ENCODE measurements at regions not wholly inside any gene's neighbourhood (a gene's known extent, or its start where the extent isn't known, plus 50 kb on each side); places are given as distances from the start of the nearest gene placed in this dataset.

DNA sequence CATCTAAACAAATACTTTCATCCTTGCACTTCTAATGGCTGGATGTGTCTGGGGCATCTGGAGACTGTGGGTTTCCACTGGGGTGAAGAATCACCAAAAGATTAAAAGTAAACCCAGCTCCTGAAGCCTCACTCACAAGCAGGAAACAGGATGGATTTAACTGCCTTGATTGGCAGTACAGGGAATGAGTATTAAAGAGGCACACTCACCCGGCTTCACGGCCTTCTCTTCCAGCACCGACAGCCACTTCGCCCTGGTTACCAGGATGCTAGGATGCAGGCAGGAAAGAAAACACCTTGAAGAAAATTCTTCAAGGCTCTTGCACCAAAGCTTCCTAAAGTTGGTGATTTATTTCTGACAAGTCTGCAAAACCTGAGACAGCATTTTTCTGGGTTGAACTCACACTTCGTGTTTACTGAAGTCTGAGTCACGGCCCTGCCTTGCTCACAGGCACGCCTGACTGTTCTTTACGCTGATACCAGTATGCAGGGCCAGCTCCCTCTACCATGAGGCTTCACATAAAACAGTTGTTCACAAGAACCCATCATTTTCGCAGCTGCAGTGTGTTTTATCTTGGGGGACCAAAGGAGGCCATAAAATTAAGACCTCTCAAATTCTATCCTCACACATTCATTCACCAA lies 56.5 kb upstream of the ZNF354A start:
- DNase-seq (ENCODE audit: extremely low spot score), result no peak
- ChIA-PET CTCF (interaction anchor here (1.2 kb wide), 1 partner anchor 24 kb away, joined by 3 read pairs; no protein-coding TSS in a partner anchor), POLR2A (no interaction called here)
- TF ChIP-seq, protein P1, sequence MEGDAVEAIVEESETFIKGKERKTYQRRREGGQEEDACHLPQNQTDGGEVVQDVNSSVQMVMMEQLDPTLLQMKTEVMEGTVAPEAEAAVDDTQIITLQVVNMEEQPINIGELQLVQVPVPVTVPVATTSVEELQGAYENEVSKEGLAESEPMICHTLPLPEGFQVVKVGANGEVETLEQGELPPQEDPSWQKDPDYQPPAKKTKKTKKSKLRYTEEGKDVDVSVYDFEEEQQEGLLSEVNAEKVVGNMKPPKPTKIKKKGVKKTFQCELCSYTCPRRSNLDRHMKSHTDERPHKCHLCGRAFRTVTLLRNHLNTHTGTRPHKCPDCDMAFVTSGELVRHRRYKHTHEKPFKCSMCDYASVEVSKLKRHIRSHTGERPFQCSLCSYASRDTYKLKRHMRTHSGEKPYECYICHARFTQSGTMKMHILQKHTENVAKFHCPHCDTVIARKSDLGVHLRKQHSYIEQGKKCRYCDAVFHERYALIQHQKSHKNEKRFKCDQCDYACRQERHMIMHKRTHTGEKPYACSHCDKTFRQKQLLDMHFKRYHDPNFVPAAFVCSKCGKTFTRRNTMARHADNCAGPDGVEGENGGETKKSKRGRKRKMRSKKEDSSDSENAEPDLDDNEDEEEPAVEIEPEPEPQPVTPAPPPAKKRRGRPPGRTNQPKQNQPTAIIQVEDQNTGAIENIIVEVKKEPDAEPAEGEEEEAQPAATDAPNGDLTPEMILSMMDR (IDR thresholded peaks at IDR 0.05; ENCODE audit: control extremely low read depth, extremely low read depth, low read depth, missing control alignments), result no peak

DNA sequence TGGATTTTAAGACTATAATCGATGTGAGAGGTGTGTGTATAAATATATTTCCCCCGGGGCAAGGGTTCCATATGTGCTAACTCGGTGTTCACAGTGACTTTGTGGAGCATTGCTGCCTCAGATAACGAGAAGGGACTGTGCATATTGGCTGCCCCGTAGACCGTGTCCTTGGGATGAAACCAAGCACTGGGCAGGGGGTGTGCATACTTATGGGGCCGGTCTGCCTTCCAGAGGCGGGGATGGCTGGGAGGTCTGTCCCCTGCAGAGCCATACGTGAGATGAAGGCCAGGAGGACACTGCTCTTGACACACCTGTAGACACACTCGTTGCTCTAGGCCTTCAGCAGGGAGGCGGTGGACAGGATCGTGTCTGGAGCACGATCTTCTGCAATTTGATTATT lies 56.0 kb upstream of the ZNF354A start:
- CTCF ChIA-PET, result interaction anchor here (1.2 kb wide), 1 partner anchor 25 kb away, joined by 3 read pairs; no protein-coding TSS in a partner anchor
- TF ChIP-seq, protein P1 (IDR thresholded peaks at IDR 0.05; ENCODE audit: control extremely low read depth, extremely low read depth, low read depth, missing control alignments), result no peak

DNA sequence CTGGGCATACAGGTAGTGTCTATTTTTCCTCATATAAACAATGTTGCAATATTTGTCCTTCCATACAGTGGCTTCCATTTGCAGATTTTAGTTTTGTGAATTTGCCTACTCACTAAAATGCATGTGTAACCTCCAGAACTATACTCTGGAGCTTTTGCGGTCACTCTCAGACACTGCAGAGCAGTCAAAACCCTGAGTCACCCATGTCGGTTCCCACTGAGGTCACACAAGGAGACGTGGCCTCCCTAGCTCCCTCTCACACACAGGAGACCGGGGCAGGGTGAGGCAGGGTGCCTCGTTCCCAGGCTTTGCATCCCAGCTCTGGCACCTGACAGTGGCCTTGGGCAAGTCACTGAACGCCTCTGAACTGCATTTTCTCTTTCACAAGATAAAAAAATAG lies 55.5 kb upstream of the ZNF354A start:
- no peak for DNase-seq (ENCODE audit: extremely low spot score)
- ChIA-PET POLR2A (no interaction called here), CTCF (no interaction called here)
- TF ChIP-seq, protein P1 (IDR thresholded peaks at IDR 0.05; ENCODE audit: control extremely low read depth, extremely low read depth, low read depth, missing control alignments), result no peak

More for the DNA sequence above, 56.0 kb upstream of the ZNF354A start:
- DNase-seq (ENCODE audit: extremely low spot score), result no peak
- POLR2A ChIA-PET, result no interaction called here

DNA sequence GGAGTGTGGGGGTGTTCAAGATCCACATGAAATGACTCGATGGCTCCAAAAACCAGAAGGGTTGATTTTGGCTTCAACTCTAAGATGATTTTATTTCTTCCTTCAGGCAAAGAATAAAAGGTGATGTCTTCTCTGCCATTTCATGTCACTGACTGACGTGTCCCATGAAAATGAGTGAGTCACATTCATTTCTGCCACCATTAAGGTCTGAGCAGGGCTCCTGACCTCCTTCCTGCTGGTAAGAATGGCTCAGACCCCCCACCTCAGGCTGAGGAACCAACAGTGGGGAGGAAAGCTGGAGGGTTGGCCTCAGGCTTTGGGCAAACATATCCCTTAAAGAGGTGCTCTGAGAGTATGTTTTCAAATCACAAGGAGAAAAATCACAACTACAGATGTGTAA lies 53.9 kb upstream of the ZNF354A start:
- DNase-seq (ENCODE audit: extremely low spot score), result no peak
- TF ChIP-seq, protein P1 (IDR thresholded peaks at IDR 0.05; ENCODE audit: control extremely low read depth, extremely low read depth, low read depth, missing control alignments), result no peak
- CTCF ChIA-PET, result no interaction called here
- POLR2A ChIA-PET, result no interaction called here

DNA sequence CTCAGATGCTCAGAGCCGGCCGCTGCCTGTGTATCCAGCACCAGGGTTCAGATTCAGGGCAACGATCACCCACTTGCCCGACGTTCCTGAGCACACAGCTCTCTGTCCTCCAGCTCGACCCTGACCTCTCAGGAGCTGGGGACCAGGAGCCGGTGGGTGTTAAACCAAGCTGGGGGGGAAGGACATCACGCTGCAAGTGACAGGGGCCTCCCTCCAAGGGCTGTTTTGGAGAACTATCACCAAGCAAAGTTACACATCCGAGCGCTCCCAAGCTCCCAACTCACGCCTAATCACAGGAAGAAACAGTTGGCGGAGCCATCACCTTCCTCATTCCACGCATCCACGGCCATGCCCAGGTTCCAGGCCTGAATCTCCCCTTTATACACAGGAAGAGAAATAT lies 51.5 kb upstream of the ZNF354A start:
- ChIA-PET CTCF (no interaction called here), POLR2A (no interaction called here)
- DNase-seq (ENCODE audit: extremely low spot score), result no peak
- TF ChIP-seq, protein P1 (IDR thresholded peaks at IDR 0.05; ENCODE audit: control extremely low read depth, extremely low read depth, low read depth, missing control alignments), result no peak

DNA sequence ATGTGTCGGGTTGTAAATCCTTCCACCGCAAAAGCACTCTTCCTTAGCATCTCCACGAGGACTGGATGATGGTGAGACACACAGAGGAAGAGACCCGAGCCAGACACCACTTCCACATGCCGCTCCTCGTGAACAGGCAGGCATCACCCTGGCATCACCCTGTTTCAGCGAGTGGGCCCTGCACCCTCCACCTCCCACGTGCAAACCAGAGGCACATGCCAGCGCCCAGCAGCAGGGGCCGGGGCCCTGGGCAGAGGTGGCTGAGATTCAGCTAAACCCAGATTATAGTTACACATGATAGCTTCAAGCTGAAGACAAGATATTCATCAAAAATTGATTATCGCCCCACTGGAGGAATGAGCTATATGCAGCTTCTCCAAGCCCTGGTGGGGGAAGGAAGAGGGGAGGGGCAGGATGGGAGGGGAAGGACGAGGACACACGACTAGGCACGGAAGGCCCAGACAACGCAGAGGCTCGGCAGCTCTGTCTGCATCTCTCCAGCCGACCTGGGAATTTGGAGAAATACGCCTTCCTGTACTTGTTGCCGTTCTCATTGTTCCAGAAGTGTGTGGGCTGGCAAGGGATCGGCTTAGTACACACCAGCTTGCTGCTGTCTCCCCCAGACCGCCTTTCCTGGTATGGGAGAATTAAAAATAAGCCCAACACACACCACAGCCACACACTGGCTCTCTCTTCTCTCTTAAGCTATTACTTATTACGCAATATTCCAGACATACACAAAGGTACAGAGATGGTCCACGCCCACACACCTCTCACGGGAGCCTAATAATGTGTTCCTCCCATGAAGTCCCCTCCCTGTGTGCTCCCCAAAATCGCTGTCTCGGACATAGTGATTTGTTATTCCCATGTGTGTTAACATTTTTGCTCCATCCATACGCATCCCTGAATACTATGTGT lies 50.4 kb upstream of the ZNF354A start:
- DNase-seq (ENCODE audit: extremely low spot score), result no peak
- ChIA-PET POLR2A (no interaction called here), CTCF (no interaction called here)
- TF ChIP-seq, protein P1 (IDR thresholded peaks at IDR 0.05; ENCODE audit: control extremely low read depth, extremely low read depth, low read depth, missing control alignments), result no peak
